H1 (cell line): ENCODE measurements at regions not wholly inside any gene's neighbourhood (a gene's known extent, or its start where the extent isn't known, plus 50 kb on each side); places are given as distances from the start of the nearest gene placed in this dataset.

Experiments
- CTCF ChIA-PET: fragments of 300-600 bp; sonication (Branson Sonifier 250); formaldehyde crosslinking; loops from one replicate; lab custom pipeline; 2021; ENCODE audit not compliant: partially characterized antibody; lab: Charles Lee
- POLR2A ChIA-PET: fragments of 300-600 bp; sonication (Branson Sonifier 250); formaldehyde crosslinking; loops from one replicate; lab custom pipeline; 2021; ENCODE audit warnings: inconsistent platforms; ENCODE audit not compliant: partially characterized antibody; lab: Charles Lee
- DNase-seq, 2 experiments: peaks; one replicate each; pipeline versions ENCODE4 v3.0.0 to v3.0.0-alpha.2; 2010 to 2022; ENCODE audit warnings: low spot score in 2 of 2, low read depth in 1 of 2, mixed read lengths in 1 of 2
- FAIRE-seq: peaks from 2 replicates; lab custom pipeline; 2011; peaks lifted over from hg19 to GRCh38; lab: Jason Lieb, UNC
- H2AFZ ChIP-seq: 2 replicates; pipeline ENCODE4 v1.8.1; 2012; ENCODE audit warnings: low read length, inconsistent platforms
- H2AK5ac ChIP-seq: 2 replicates; pipeline ENCODE4 v1.6.1; 2013; ENCODE audit warnings: low read depth, low read length
- H2BK120ac ChIP-seq: replicated peaks from 2 replicates; pipeline ENCODE3; 2013; ENCODE audit warnings: low read depth, low read length, inconsistent platforms
- H2BK12ac ChIP-seq: 2 replicates; pipeline ENCODE4 v1.6.1; 2013; ENCODE audit warnings: low read depth, low read length
- H2BK15ac ChIP-seq: 2 replicates; pipeline ENCODE4 v1.6.1; 2013; ENCODE audit warnings: low read length
- H2BK20ac ChIP-seq: 2 replicates; pipeline ENCODE4 v1.6.1; 2013; ENCODE audit warnings: low read length
- H2BK5ac ChIP-seq: 2 replicates; pipeline ENCODE4 v1.6.1; 2013; ENCODE audit warnings: low read depth, low read length
- H3K14ac ChIP-seq: 2 replicates; pipeline ENCODE4 v1.6.1; 2013; ENCODE audit warnings: inconsistent platforms; ENCODE audit not compliant: insufficient read length
- H3K18ac ChIP-seq: 2 replicates; pipeline ENCODE4 v1.6.1; 2013; ENCODE audit warnings: low read length; ENCODE audit errors: extremely low read depth
- H3K23ac ChIP-seq: 2 replicates; pipeline ENCODE4 v1.6.1; 2013; ENCODE audit warnings: inconsistent platforms; ENCODE audit not compliant: insufficient read length
- H3K23me2 ChIP-seq: 2 replicates; pipeline ENCODE4 v1.6.1; 2013; ENCODE audit warnings: low read depth, low read length
- H3K27ac ChIP-seq: 2 replicates; pipeline ENCODE4 v1.6.1; 2011; ENCODE audit warnings: low read depth, low read length, inconsistent platforms
- H3K27me3 ChIP-seq, 4 experiments: replicated peaks in 1 of 4; 1 replicate in 1 of 4; 2 replicates in 3 of 4; pipeline versions ENCODE4 v1.6.1 to v1.8.1; 2011 to 2013; ENCODE audit warnings: low read length in 3 of 4, mild to moderate bottlenecking in 3 of 4, inconsistent platforms in 2 of 4, mixed read lengths in 2 of 4, moderate library complexity in 1 of 4; ENCODE audit not compliant: control insufficient read depth in 3 of 4, insufficient read depth in 3 of 4; ENCODE audit errors: extremely low read depth in 1 of 4
- H3K36me3 ChIP-seq, 4 experiments: 2 replicates each; pipeline versions ENCODE4 v1.6.1 to v1.8.1; 2011 to 2013; ENCODE audit warnings: mild to moderate bottlenecking in 4 of 4, low read length in 3 of 4, moderate library complexity in 2 of 4, control low read depth in 1 of 4, inconsistent platforms in 1 of 4; ENCODE audit not compliant: insufficient read depth in 4 of 4, control insufficient read depth in 2 of 4
- H3K4ac ChIP-seq: replicated peaks from 2 replicates; pipeline ENCODE3; 2013; ENCODE audit warnings: low read length, low read depth, mixed read lengths, inconsistent platforms; ENCODE audit not compliant: insufficient read length
- H3K4me1 ChIP-seq, 4 experiments: replicated peaks in 1 of 4; 1 replicate in 1 of 4; 2 replicates in 3 of 4; pipeline versions ENCODE4 v1.6.1 to v1.8.1; 2011 to 2013; ENCODE audit warnings: low read length in 3 of 4, inconsistent platforms in 2 of 4, mixed read lengths in 1 of 4; ENCODE audit not compliant: insufficient read depth in 4 of 4, control insufficient read depth in 3 of 4
- H3K4me2 ChIP-seq, 2 experiments: 2 replicates each; pipeline versions ENCODE4 v1.6.1 to v1.8.1; 2011 to 2013; ENCODE audit warnings: low read depth in 2 of 2, low read length in 2 of 2, control low read depth in 1 of 2, inconsistent platforms in 1 of 2, mild to moderate bottlenecking in 1 of 2; ENCODE audit not compliant: insufficient read depth in 1 of 2
- H3K4me3 ChIP-seq, 4 experiments: fragments of 200-600, 300-600 bp in 1 of 4; sonication (generic), shearing (Covaris generic), sonication (Bioruptor Twin) in 1 of 4; 2 replicates each; pipeline versions ENCODE4 v1.5.1 to v1.8.1; 2011 to 2016; ENCODE audit warnings: low read length in 4 of 4, low read depth in 3 of 4, control low read depth in 2 of 4, inconsistent platforms in 2 of 4, mild to moderate bottlenecking in 2 of 4, mixed read lengths in 1 of 4, moderate library complexity in 1 of 4; ENCODE audit not compliant: insufficient read depth in 2 of 4; ENCODE audit errors: extremely low read depth in 1 of 4
- H3K56ac ChIP-seq: replicated peaks from 2 replicates; pipeline ENCODE3; 2013; ENCODE audit warnings: low read depth, mild to moderate bottlenecking, mixed read lengths, low read length, inconsistent platforms; ENCODE audit not compliant: insufficient read length
- H3K79me1 ChIP-seq: 2 replicates; pipeline ENCODE4 v1.6.1; 2013; ENCODE audit warnings: low read depth, low read length, control low read depth
- H3K79me2 ChIP-seq, 2 experiments: 2 replicates each; pipeline versions ENCODE4 v1.6.1 to v1.8.1; 2012 to 2013; ENCODE audit warnings: low read length in 2 of 2, mild to moderate bottlenecking in 2 of 2, inconsistent platforms in 1 of 2; ENCODE audit not compliant: insufficient read depth in 2 of 2, control insufficient read depth in 1 of 2
- H3K9ac ChIP-seq, 4 experiments: replicated peaks in 1 of 4; 1 replicate in 1 of 4; 2 replicates in 3 of 4; pipeline versions ENCODE4 v1.6.1 to v1.8.1; 2011 to 2013; ENCODE audit warnings: low read depth in 3 of 4, low read length in 3 of 4, control low read depth in 2 of 4, mild to moderate bottlenecking in 2 of 4, moderate library complexity in 2 of 4, inconsistent platforms in 1 of 4; ENCODE audit errors: extremely low read depth in 1 of 4
- H3K9me3 ChIP-seq, 2 experiments: 2 replicates each; pipeline versions ENCODE4 v1.6.1 to v1.8.1; 2012 to 2013; ENCODE audit warnings: mild to moderate bottlenecking in 2 of 2, moderate library complexity in 2 of 2, control low read depth in 1 of 2, inconsistent platforms in 1 of 2, low read depth in 1 of 2, low read length in 1 of 2, mixed read lengths in 1 of 2; ENCODE audit not compliant: insufficient read depth in 2 of 2
- H4K20me1 ChIP-seq, 2 experiments: replicated peaks in 1 of 2; 2 replicates each; pipeline versions ENCODE3 to v1.8.1; 2011 to 2013; ENCODE audit warnings: inconsistent platforms in 2 of 2, low read length in 2 of 2, mild to moderate bottlenecking in 1 of 2; ENCODE audit not compliant: insufficient read depth in 2 of 2, control insufficient read depth in 1 of 2
- H4K5ac ChIP-seq: 2 replicates; pipeline ENCODE4 v1.6.1; 2013; ENCODE audit warnings: low read length, low read depth, mixed read lengths, inconsistent platforms; ENCODE audit not compliant: insufficient read length
- H4K8ac ChIP-seq: 2 replicates; pipeline ENCODE4 v1.8.0; 2013; ENCODE audit warnings: mild to moderate bottlenecking, moderate library complexity, low read length, inconsistent platforms; ENCODE audit not compliant: insufficient read depth; ENCODE audit errors: extremely low read depth
- H4K91ac ChIP-seq: replicated peaks from 2 replicates; pipeline ENCODE3; 2013; ENCODE audit warnings: low read length, mixed read lengths, inconsistent platforms; ENCODE audit not compliant: insufficient read length
- ASH2L ChIP-seq: fragments of 200-600, 300-600 bp; sonication (generic); IDR thresholded peaks from one replicate; pipeline ENCODE4 v1.7.1; 2017; ENCODE audit warnings: low read length
- CBX5 ChIP-seq: fragments of 300-800, 300-1000 bp; sonication (generic); IDR thresholded peaks from 2 replicates; pipeline ENCODE4 v1.7.1; 2016; ENCODE audit warnings: antibody characterized with exemption, low read length, low read depth
- CEBPB ChIP-seq: IDR thresholded peaks from 2 replicates; pipeline ENCODE4 v1.6.1; 2012; ENCODE audit warnings: low read depth, low read length
- JUND ChIP-seq: IDR thresholded peaks from 2 replicates; pipeline ENCODE4 v1.6.1; 2011; ENCODE audit warnings: mild to moderate bottlenecking, improper control_type of control experiment, low read length
- RNF2 ChIP-seq: fragments of 200-900, 300-1000 bp; sonication (generic); IDR thresholded peaks from 2 replicates; pipeline ENCODE4 v1.7.1; 2016; ENCODE audit warnings: borderline replicate concordance, low read depth, mild to moderate bottlenecking, antibody characterized with exemption, low read length; ENCODE audit not compliant: poor library complexity, severe bottlenecking; ENCODE audit errors: missing control alignments
- SAP30 ChIP-seq: fragments of 300-600 bp; sonication (generic); IDR thresholded peaks from 2 replicates; pipeline ENCODE4 v1.7.1; 2012; ENCODE audit warnings: low read length, moderate library complexity, mild to moderate bottlenecking, inconsistent platforms; ENCODE audit not compliant: insufficient read depth, insufficient replicate concordance
- SIX5 ChIP-seq: IDR thresholded peaks from 2 replicates; pipeline ENCODE4 v1.6.1; 2011; ENCODE audit warnings: mild to moderate bottlenecking, low read depth, low read length
- SP4 ChIP-seq: IDR thresholded peaks from 2 replicates; pipeline ENCODE4 v1.6.1; 2012; ENCODE audit warnings: low read length, inconsistent platforms
- TAF1 ChIP-seq: IDR thresholded peaks from 2 replicates; pipeline ENCODE4 v1.6.1; 2011; ENCODE audit warnings: mild to moderate bottlenecking, low read depth, low read length
- TAF7 ChIP-seq: optimal IDR thresholded peaks from 2 replicates; pipeline ENCODE3; 2011; ENCODE audit warnings: low read depth, mild to moderate bottlenecking, inconsistent platforms, low read length, moderate library complexity, borderline replicate concordance
- TCF12 ChIP-seq: IDR thresholded peaks from 2 replicates; pipeline ENCODE4 v1.6.1; 2011; ENCODE audit warnings: low read depth, mild to moderate bottlenecking, low read length
- TEAD4 ChIP-seq: IDR thresholded peaks from 2 replicates; pipeline ENCODE4 v1.6.1; 2012; ENCODE audit warnings: low read depth, low read length, inconsistent platforms, mixed read lengths
- WGBS, 2 experiments: shearing (Covaris generic) in 1 of 2; methylation state at CpG; one replicate each; pipeline versions ENCODE4 v1.1.6 to v1.1.7; 2013 to 2015; ENCODE audit warnings: low lambda C conversion rate in 2 of 2, mixed read lengths in 2 of 2, inconsistent platforms in 1 of 2, low coverage in 1 of 2, missing lambda C conversion rate in 1 of 2; ENCODE audit not compliant: insufficient replicate concordance in 2 of 2, insufficient coverage in 1 of 2, insufficient read length in 1 of 2; ENCODE audit errors: extremely low coverage in 1 of 2, missing lambda C conversion rate in 1 of 2; 5-methylcytosine and 5-hydroxymethylcytosine counted together
- TF ChIP-seq, protein P1 (sequence below): IDR thresholded peaks from 2 replicates; pipeline ENCODE4 v1.6.1; 2011; ENCODE audit warnings: low read length, improper control_type of control experiment
- TF ChIP-seq, protein P2 (sequence below): IDR thresholded peaks from 2 replicates; pipeline ENCODE4 v1.6.1; 2012; ENCODE audit warnings: inconsistent platforms

DNA sequence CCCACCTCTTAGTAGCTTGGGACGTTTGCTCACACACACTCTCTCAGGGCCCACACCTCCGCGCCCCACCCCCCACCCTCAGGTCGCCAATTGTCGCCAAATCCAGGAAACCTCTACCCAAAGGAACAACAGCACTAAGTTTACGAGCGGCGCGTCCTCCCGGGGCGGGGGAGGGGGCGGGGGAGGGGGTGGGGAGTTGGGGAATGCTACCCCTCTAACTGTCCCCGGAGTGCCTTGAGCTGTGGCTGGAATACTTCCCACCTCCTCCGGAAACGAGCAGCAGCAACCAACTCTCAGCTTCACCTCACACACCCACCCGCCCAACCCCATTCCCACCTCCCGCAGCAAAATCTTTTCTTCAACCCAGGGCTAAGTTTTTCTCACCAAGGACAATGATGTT, 135.6 kb upstream of the ZIC3 start:
- H3K9me3 ChIP-seq, result no peaks in the 10 kb centered on the region
- no peaks in the 10 kb centered on the region for H3K79me1 ChIP-seq
- DNase-seq (no peak), FAIRE-seq (no peak)
- ChIA-PET CTCF (interaction anchor here (4.9 to 5.1 kb wide), 2 partner anchors 117 to 496 kb away, joined by 29 to 40 read pairs; no protein-coding TSS in a partner anchor), POLR2A (no interaction called here)
- no peak overlapping the region for H4K91ac ChIP-seq
- H4K20me1 ChIP-seq, result no peaks in the 10 kb centered on the region
- H3K36me3 ChIP-seq, result no peaks in the 10 kb centered on the region
- H2AK5ac ChIP-seq, result no peak overlapping the region
- peaks cover 6 to 25% (median 17%) of the 10 kb centered on the region in 4 experiments; a peak in 6 of 7 replicates for H3K27me3 ChIP-seq
- H3K23me2 ChIP-seq, result peaks cover 10% of the 10 kb centered on the region; the same call in 1 of the 2 replicates
- H3K56ac ChIP-seq, result no peak overlapping the region
- peaks cover 0 to 4% (median 2%) of the 10 kb centered on the region in 4 experiments; a peak in 3 of 7 replicates for H3K4me1 ChIP-seq
- no peak overlapping the region for H2BK12ac ChIP-seq
- no peak overlapping the region for H4K5ac ChIP-seq
- no peak overlapping the region for H2BK15ac ChIP-seq
- H3K79me2 ChIP-seq, result no peaks in the 10 kb centered on the region
- no peak overlapping the region for H3K4ac ChIP-seq
- no peak overlapping the region for H2AFZ ChIP-seq
- no peak overlapping the region for H3K14ac ChIP-seq
- no peak overlapping the region for H3K18ac ChIP-seq
- H3K23ac ChIP-seq, result no peak overlapping the region
- no peak overlapping the region for H2BK120ac ChIP-seq
- H3K4me3 ChIP-seq, result peak overlapping the region; percentile 40 to 66 (median 48)
- H3K9ac ChIP-seq, result no peak overlapping the region
- no peak overlapping the region for H2BK20ac ChIP-seq
- WGBS, 2 experiments, result 0% methylated on average over 1 of the region's 17 CpGs; no CpG with 5 or more reads in 1 of the 2 experiments
- H3K4me2 ChIP-seq, result peak overlapping the region; percentile 85 to 93
- no peak overlapping the region for H4K8ac ChIP-seq
- H2BK5ac ChIP-seq, result no peak overlapping the region
- H3K27ac ChIP-seq, result no peak overlapping the region
- TF ChIP-seq SAP30 (no peak), JUND (no peak), ASH2L (no peak), TAF1 (no peak), TCF12 (no peak), TEAD4 (no peak), TAF7 (no peak), RNF2 (no peak), CBX5 (no peak), SP4 (no peak), SIX5 (no peak), CEBPB (no peak)
- TF ChIP-seq, protein P1, sequence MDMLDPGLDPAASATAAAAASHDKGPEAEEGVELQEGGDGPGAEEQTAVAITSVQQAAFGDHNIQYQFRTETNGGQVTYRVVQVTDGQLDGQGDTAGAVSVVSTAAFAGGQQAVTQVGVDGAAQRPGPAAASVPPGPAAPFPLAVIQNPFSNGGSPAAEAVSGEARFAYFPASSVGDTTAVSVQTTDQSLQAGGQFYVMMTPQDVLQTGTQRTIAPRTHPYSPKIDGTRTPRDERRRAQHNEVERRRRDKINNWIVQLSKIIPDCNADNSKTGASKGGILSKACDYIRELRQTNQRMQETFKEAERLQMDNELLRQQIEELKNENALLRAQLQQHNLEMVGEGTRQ, result no peak
- TF ChIP-seq, protein P2, sequence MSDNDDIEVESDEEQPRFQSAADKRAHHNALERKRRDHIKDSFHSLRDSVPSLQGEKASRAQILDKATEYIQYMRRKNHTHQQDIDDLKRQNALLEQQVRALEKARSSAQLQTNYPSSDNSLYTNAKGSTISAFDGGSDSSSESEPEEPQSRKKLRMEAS, result no peak
